ENCODE measurements at regions not wholly inside any gene's neighbourhood (a gene's known extent, or its start where the extent isn't known, plus 50 kb on each side); places are given as distances from the start of the nearest gene placed in this dataset.

DNA sequence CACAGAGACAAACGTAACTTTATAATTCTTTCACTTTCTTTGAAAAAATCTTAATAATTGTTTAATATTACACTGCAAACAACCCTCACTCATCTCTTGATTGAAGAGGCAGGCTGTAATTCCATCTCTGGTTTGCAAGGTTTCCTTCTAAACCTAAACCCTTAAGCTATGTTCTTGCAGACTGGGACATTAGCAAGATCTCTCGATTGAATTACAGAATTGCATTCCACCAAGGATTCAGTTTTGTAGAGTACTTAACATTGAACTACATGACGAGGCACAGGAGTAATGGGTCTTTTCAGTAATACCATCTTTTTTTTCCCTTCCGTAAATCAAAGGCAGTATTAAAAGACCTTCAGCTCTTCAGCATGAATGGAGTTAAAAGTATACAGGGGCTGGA, 111.6 kb upstream of the EEF1E1 start:
- DNase-seq: no peak

DNA sequence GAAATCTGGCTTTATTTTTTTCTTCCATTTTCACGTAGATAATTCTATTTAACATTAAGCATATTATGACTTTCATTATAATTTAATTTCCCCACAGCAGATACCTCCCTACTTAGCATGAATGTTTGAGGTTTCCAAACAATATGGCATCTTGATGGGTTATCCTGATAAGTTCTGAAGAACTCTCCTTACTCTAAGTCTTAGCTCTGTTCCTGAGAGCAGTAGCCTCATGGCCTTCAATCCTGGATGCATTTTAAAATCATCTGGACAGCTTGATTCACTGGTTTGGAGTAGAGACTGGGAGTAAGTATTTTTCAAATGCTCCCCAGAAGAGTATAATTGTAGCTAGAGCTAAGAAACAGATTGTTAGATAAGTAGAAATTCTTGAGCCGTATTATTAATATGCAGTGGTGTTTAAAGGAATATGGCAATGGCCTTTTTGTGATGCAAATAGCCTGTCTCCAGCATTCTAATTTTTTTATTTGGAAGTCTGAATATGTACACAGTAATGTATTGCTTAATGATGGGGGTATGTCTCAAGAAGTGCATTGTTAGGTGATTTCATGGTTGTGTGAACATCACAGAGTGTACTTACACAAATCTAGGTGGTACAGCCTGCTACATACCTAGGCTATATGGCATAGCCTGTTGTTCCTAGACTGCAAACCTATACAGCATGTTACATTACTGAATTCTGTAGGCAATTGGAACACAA, 110.5 kb upstream of the EEF1E1 start:
- DNase-seq: no peak

DNA sequence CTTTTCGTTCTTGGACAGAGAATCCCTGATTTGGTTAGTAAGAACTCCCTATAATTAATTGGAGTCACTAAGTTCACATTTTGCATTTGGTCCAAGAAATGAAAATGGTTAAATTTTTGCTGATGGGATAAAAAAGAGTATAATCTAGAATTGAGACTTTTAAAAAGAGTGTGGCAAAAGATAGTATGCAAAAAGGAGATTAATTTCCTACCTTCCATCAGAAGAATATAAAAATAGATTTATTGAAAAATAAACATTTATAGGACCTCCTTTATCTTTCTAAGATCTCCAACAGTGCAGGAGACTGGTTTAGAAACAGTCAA, 105.5 kb upstream of the EEF1E1 start:
- DNase-seq: no peak

DNA sequence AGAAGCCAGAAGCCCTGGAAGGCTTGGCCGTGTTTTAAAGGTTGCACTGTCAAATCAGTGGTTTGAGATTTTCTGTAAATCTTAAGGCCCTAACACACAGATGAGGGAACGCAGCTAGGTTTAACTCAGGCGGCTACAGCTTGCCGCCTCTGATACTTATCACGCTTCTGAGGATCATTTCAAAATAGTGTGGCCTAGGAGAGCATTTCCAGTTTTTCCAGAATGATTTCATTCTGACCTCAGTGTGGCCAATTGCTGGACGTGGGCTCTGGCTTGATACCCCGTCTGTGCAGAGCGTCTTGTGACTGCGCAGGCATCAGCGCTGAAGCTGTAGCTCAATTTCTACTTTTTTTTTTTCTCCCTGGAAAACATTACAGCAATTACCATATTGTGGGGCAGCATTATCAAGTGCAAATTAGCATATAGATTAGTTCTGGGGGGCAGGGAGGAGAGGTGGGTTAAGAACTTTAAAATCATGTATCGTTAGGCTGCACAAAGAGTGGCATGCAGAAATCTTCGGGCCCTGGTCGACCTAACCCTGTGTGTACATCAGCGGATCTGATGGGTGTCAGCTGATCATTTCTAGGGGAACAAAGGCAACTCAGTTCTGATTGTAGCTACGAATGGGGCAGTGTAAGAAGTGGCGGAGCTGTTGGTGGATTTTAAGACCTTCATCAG, 105.0 kb upstream of the EEF1E1 start:
- DNase-seq: no peak

DNA sequence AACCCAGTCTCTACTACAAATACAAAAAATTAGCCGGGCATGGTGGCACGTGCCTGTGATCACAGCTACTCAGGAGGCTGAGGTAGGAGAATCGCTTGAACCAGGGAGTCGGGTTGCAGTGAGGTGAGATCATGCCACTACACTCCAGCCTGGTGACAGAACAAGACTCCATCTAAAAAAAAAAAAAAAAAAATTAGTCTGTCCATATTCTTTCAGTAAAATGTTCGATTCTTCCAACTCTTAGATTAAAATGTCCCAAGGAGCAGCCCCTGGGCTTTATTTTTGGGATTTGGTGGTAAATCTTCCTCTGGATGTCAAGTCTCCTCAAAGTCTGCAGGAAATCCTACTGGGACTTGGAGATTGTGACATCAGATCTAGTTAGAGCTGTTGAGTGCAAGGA, 101.0 kb upstream of the EEF1E1 start:
- DNase-seq: no peak

DNA sequence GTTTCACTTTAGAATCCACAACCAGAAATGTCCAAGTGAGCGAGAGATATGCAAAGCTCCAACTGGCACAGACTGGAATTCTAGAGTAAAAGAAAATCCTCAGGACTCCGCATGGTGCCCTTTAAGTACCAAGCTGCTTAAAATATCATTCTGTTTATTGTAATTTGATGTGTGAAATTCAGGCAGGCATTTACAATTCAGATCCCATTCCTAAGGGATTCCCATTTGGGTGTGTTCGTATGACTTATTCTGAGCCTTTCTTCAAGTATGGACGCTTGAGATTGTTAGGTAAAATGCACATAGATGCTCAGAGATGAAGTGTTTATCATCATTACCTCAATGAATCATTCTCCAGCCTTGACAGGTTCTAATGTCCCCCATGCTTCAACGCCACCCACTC, 99.3 kb upstream of the EEF1E1 start:
- no peak for DNase-seq

DNA sequence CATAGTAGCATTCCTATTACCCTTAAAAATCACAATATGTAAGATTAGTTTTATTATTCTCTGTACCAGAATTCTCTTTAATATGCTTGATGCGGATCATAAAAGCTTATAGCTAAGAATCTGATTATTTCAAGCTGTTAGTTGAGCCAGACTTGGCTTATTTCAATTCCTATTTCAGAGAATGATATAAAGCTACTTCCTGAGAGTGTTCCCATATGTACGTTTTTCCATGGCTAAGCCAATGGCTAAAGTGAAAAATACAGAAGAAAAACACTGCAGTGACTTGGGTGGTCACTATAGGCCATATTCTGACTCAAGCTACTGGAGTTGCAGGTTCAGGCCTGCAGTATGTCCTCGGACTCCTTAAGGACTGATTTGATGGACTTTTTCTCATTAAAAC, 97.9 kb upstream of the EEF1E1 start:
- DNase-seq: no peak

DNA sequence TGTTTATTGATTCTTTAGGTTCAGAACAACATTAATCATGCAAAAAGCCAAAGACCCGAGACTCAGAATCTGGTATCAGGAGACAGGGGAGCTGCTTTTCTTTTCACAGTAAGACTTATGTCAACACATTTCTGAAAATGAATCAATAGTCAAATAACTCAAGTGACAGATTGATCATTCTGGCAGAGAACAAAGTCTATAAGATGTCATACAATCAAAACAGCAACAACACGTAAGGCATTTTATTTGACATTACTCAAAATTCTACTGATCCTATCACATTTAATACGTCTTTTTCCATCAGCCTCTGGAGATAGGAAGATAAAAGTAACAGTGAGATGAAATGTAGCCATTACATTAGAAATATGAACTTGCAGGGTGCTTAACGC, 93.4 kb upstream of the EEF1E1 start:
- DNase-seq: no peak

DNA sequence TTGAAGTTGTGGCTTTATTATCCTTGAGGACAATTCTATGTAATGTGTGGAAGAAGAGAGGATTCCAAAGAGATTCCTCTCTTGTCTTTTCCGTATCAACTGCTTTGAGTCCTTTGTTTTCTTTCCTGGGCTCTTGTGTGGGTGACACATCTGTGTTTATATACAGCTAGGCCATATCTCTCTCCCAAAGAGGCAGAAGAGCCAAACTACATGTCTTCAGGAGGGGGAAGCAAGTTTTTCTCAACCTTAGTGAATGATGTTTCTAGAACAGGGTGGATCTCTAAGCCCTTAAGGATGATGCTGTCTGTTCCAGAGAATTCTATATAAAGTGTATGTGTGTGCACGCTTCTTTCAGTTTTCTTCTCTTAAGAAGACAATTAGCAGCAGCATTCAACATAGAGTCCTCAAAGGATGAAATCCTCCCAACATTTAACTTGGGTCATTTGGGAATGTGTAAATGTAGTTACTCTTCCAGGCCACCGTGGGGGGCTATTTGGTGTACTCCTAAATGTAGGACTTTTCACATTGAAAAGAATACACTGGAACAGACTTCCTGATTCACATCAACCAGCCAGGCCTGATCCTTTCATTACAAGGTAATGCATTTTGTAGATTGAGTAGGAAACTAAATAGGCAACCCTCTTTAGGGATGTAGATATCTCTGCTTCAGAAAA, 92.8 kb upstream of the EEF1E1 start:
- no peak for DNase-seq

DNA sequence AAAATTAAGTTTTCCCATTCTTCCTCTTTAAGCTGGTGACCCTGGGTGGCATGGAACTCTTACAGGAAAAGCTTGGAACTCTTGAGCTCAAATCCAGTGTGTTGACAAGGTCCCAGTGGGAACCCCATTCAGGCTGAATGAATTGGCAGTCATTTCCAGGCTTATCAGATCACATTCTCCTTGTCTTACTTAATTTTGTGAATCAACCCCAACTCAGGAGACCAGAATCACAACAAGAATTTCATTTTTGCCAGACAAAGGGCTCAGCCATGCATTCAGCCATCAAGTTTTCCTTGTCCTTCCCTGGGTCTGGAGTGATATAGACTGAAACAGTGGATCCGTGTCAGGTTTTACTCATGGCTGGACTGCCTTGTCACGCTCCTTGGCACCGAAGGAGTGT, 92.1 kb upstream of the EEF1E1 start:
- DNase-seq: no peak

DNA sequence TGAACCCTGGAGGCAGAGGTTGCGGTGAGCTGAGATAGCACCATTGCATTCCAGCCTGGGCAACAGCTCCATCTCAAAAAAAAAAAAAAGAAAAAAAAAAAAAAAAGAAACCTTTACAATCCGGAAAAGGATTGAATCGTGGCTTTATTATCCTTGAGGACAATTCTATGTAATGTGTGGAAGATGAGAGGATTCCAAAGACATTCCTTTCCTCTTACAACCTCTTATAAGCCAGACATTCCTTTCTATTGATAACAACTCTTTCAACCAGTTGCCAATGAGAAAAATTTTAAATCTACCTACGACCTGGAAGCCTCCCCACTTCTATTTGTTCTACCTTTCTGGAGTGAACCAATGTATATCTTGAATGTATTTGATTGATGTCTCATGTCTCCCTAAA, 91.2 kb upstream of the EEF1E1 start:
- no peak for DNase-seq

DNA sequence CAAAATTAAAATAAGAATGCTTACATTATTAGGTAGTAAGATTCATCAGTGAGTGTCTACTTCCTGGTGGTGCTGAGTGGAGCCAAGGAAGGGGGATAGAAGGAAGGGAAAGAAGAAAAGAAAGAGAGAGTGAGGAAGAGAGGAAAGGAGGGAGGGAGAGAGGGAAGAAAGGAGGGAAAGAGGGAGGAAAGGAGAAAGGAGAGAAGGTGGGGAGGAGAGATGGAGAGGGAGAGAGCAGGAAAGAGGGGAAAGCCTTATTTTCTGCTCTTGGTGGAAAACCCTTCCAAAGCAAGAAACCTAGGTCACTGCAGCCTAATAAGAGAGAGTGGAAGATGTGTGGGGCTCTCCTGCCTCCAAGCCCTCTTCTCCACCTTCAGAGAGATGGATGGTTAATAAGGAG, 90.2 kb upstream of the EEF1E1 start:
- no peak for DNase-seq

DNA sequence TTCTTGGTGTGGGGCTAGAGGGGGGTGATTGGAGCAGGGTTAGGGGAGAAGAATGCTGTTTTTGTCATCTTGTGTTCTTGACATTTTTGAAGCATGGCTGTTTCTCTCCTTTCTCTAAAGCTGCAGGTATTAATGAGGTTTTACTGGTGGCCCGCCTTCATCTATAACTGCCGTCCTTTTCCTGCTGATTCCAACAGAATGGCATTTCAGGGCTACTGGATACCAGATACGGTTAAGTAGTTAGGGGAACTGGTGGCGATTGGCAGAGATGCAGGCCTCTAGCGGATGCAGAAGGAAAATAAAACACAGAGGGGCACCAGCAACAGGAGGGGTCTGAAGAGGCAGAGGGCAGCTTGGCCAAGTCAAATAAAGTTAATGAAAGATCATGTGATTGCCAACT, 89.7 kb upstream of the EEF1E1 start:
- DNase-seq: no peak

DNA sequence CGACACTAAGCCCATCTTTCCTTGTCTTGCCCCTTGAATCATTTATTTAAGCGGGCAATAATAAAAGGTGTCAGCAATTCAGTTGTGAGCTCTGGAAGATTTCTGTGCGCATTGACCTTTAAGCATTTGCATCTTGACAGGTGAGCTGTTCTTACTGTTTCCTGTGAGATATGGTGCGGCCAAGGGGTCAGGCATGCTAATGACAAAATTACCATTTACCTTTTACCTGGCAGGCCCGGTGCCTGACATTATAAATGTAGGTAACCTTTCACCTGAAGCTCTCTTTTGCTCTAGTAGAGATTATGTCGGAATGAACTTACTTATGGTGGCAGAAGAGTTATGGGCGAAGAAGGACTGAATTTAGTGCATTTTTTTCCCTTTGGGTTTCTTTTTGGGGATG, 89.3 kb upstream of the EEF1E1 start:
- no peak for DNase-seq

DNA sequence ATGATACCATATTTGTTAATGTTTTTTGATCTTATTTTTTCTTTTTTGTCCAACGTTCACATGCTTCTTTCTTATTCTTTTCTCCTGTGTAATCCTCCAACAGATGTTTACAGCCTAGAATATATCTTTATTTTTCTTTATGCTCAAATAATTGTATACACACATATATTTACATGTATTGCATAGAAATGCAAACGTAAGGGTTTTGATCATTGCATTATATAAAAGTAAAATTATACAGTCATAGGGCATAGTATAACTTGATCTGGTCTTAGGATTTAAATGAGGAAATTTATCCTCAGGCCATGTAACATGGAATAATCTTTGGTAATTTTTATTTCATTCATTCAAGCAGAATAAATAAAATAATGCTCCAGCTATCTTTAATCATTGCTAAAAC, 84.9 kb upstream of the EEF1E1 start:
- no peak for DNase-seq

DNA sequence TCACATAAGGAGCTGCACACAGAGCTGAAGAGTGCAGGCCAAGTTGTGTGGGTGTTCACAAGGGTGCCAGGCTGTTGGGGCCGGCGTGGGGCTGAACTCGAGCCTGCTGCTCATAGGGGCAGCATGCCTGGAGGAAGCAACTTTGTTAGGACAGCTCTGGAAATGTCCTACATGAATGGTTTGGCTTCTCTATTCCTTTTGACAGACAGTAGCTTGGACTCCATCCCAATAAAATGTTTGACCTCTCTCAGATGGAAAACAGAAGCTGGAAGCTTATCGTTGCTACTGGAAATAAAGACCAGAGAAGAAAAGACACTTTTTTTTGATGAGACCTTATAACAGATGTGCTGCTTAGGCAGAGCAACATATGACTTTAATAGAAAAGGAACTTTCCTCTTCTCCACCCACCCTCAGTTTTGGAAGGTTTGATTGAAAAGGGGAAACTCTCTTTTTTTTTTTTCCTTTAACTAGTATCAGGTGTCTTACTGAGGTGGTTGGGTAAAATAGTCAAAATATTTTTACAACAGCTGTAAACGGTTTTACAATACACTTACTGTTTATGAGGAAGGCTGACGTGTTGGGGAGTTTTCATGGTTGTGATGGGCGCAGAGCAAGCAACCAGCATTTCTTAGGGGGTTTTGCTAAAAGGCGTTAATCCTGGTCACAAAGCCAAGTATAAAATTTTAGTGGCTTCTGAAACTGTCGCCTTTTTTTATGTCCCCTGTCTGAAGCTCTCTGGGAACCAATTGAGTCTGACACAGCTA, 80.7 kb upstream of the EEF1E1 start:
- DNase-seq: no peak

DNA sequence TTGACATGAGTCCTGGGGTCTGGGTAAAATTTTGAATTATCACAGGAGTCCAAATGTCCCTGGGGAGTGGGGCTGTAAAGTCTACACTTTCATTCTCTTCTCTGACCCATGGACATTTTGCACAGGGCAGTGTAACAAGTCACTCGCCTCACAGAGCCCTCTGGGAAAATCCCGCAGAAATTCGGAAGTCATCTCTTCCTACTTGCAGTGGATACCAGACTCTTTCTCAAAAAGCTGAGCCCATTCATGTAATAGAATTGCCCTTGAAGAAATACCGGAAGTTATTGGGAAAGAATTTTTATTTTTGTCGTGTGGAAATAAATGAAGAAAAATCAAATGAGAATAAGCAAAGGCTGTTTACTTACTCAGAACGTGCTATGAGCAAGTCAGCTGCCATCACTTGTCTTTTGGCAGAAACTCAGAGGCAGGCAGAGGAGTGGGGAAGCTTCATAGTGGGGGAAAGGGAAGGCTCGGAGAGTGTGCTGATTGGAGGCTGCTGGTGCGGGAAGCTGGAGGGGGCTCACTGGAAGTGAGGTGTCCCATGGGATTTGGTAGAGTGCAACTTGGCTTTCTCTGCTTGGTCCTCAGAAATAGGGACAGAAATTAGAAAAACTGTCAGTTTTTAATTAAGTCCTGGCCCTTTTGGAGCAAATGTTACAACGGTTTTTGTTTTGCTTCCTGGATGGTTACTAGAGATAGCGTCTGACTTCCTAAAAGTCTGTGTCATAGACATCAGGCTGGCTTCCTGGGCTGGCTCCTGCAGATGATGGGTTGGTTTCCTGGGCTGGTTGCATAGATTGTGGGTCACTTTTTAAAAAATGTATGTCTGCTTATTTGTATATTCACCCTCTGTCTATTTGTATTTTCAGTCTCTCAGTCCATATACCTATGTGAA, 79.8 kb upstream of the EEF1E1 start:
- DNase-seq: no peak

DNA sequence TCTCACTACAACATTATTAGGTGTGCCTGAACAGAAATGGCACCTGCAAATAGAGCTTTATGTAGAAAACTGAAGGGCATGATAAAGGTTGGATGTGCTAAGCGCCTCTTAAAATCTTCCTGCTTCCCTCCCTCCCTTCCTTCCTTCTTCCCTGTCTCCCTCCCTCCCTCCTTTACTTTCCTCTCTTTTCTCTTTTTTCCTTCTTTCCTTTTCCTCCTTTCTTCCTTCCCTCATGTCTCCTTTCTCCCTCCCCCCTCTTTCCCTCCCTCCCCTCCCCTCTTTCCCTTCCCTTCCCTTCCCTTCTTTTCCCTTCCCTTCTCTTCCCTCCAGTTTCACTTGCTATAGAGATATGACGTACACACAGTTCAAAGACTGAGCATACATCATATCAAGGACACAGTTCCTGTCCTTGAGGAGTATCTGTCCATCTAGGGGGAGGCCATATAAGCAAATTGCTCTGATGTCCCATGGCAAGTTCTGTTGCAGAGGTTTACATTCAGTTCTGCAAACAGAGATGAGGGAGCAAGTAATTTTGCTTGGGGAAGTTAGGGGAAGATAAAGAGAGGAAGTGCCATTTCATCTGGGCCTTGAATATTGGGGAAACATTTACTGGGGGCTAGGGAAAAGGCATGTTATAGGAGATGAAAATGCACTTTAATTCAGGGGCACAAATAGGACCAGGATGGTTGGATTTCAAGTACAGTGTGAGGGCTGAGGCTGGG, 79.0 kb upstream of the EEF1E1 start:
- no peak for DNase-seq

DNA sequence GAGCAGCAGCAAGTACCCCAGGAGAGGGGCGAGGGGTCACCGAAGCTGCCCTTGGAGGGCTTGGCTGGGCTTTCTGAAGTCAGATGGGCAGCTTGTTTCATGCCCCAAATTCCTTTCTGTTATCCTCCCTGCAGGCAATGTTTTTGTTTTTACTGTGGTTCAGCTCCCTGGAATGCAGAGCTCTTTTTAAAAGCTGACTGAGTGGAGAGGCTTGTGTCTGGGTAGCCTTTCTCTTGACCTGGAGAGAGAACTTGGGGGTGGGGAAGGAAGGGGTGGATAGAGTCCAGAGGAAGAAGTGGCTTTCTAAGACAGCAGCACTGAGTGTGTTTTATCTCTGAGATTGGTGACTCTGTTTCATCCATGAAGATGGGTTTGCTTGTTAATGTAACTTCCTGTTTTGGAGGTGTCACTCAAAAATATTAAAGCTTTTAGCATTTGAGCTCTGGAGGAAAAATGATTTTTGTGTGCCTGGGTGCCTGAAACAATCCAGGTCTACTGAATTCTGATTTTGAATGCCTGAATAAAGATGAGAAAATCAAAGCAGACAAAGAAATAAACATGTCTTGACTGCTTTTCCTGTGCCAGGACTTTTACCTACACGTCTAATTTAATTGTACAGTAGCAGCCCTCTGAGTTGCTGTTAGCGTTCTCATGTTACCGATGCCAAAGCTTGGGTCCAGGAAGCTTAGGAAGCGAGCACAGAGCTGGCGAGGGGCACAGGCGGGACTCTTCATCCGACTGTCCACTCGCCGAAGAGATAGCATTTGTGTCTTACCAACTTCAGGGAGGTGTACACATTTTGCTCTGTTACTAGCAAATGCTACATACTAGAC, 78.2 kb upstream of the EEF1E1 start:
- DNase-seq: no peak

DNA sequence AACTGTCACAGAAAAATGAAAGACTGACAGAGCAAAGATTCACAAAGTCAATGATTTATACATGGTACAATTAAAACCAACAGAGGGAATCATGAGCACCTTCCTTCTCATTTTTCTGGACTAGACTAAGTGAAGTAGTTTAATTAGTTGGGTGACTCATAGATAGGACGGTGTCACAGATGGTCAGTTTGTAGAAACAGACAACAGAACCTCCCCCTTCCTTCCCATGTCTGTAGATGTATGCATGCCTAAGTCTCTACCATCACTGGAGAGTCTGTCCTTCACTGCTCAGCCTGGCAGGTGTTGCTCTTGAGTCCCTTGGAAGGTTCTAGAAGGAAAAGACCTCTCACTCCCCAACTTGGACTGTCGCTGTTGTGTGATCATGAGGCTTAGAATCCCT, 75.4 kb upstream of the EEF1E1 start:
- DNase-seq: no peak

All from activated CD4-positive, alpha-beta T cell treated with anti-CD3 and anti-CD28 coated beads, Interleukin-2, amount 50 U/mL, for 48 hours (primary cell).